IMR-90 (cell line): ENCODE measurements at regions not wholly inside any gene's neighbourhood (a gene's known extent, or its start where the extent isn't known, plus 50 kb on each side); places are given as distances from the start of the nearest gene placed in this dataset.

ENCODE experiments used
- CEBPB ChIP-seq: IDR thresholded peaks from 2 replicates; pipeline ENCODE4 v1.6.1; 2012; ENCODE audit warnings: low read depth, low read length, improper control_type of control experiment
- MXI1 ChIP-seq: IDR thresholded peaks from 2 replicates; pipeline ENCODE4 v1.6.1; 2012; ENCODE audit warnings: low read depth, mild to moderate bottlenecking, low read length, moderate library complexity, borderline replicate concordance
- NFE2L2 ChIP-seq: fragments of 150-350 bp; IDR thresholded peaks from 2 replicates; pipeline ENCODE4 v1.6.1; 2016; ENCODE audit warnings: low read depth, mild to moderate bottlenecking, low read length
- POLR2A ChIP-seq: IDR thresholded peaks from 2 replicates; pipeline ENCODE4 v1.6.1; 2012; ENCODE audit warnings: mild to moderate bottlenecking, low read depth, low read length
- RAD21 ChIP-seq: IDR thresholded peaks from 2 replicates; pipeline ENCODE4 v1.6.1; 2012; ENCODE audit warnings: low read length, improper control_type of control experiment
- RCOR1 ChIP-seq: IDR thresholded peaks from 2 replicates; pipeline ENCODE4 v1.6.1; 2012; ENCODE audit warnings: mild to moderate bottlenecking, low read length, improper control_type of control experiment; ENCODE audit not compliant: insufficient replicate concordance
- RFX5 ChIP-seq: IDR thresholded peaks from 2 replicates; pipeline ENCODE4 v1.8.0; 2012; ENCODE audit warnings: low read depth, mild to moderate bottlenecking, low read length, moderate library complexity
- SMC3 ChIP-seq: fragments of 150-350 bp; IDR thresholded peaks from 2 replicates; pipeline ENCODE4 v1.6.1; 2016; ENCODE audit warnings: low read depth, mild to moderate bottlenecking, antibody characterized with exemption, low read length, moderate library complexity
- TF ChIP-seq, protein P1 (sequence below): conservative IDR thresholded peaks from 2 replicates; pipeline ENCODE4 v1.5.1; 2012; ENCODE audit warnings: mild to moderate bottlenecking, low read depth, low read length, improper control_type of control experiment
- TF ChIP-seq, protein P2 (sequence below): fragments of 150-350 bp; IDR thresholded peaks from 2 replicates; pipeline ENCODE4 v1.6.1; 2016; ENCODE audit warnings: low read depth, mild to moderate bottlenecking, low read length, moderate library complexity, borderline replicate concordance

DNA sequence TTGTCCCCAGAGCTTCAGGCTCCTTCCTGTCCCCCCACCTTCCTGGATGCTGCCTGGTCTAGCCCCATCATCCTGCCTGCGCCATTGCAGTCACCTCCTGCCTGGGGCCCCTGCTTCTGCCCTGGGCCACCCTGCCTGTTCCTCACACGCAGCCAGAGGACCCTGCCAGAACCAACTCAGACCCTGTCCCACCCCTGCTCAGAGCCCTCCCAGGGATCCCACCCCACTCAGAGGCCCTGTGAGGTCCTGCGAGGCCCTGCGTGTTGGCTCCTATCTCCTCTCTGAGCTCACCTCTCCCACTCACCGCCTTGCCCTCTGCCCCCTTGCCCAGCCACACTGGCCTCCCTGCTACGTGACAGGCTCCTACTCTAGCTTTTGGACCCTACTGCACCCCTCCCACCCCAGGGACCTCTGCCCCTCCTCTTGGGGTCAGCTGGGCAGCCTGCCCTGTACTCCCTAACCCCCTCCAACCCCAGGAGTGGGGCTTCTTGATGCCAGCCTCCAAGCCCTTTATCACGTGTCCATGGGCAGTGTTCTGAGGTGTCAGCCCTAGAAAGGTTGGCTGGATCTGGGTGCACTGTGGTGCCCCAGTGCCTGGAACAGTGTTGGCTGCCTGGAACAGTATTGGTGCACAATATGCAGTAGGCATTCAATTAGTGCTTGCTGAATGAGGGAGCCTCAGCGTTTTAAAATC lies 68.3 kb downstream of the CEBPB start:
- TF ChIP-seq RAD21 (no peak), POLR2A (no peak), RCOR1 (no peak), SMC3 (no peak), RFX5 (no peak), MXI1 (no peak), CEBPB (no peak), NFE2L2 (no peak)
- TF ChIP-seq, protein P1, sequence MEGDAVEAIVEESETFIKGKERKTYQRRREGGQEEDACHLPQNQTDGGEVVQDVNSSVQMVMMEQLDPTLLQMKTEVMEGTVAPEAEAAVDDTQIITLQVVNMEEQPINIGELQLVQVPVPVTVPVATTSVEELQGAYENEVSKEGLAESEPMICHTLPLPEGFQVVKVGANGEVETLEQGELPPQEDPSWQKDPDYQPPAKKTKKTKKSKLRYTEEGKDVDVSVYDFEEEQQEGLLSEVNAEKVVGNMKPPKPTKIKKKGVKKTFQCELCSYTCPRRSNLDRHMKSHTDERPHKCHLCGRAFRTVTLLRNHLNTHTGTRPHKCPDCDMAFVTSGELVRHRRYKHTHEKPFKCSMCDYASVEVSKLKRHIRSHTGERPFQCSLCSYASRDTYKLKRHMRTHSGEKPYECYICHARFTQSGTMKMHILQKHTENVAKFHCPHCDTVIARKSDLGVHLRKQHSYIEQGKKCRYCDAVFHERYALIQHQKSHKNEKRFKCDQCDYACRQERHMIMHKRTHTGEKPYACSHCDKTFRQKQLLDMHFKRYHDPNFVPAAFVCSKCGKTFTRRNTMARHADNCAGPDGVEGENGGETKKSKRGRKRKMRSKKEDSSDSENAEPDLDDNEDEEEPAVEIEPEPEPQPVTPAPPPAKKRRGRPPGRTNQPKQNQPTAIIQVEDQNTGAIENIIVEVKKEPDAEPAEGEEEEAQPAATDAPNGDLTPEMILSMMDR: no peak
- TF ChIP-seq, protein P2, sequence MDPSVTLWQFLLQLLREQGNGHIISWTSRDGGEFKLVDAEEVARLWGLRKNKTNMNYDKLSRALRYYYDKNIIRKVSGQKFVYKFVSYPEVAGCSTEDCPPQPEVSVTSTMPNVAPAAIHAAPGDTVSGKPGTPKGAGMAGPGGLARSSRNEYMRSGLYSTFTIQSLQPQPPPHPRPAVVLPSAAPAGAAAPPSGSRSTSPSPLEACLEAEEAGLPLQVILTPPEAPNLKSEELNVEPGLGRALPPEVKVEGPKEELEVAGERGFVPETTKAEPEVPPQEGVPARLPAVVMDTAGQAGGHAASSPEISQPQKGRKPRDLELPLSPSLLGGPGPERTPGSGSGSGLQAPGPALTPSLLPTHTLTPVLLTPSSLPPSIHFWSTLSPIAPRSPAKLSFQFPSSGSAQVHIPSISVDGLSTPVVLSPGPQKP: no peak
